GM19099 (cell line): ENCODE measurements at regions not wholly inside any gene's neighbourhood (a gene's known extent, or its start where the extent isn't known, plus 50 kb on each side); places are given as distances from the start of the nearest gene placed in this dataset.

ENCODE experiments used
- POLR2A ChIP-seq: IDR thresholded peaks from 3 replicates; pipeline ENCODE4 v1.6.1; 2011; ENCODE audit warnings: low read depth; ENCODE audit not compliant: insufficient read length; ENCODE audit errors: extremely low read depth

GRCh38 chr13:105541565-105541964 is 993.9 kb downstream of the EFNB2 start:
- no peak for TF ChIP-seq POLR2A

DNA sequence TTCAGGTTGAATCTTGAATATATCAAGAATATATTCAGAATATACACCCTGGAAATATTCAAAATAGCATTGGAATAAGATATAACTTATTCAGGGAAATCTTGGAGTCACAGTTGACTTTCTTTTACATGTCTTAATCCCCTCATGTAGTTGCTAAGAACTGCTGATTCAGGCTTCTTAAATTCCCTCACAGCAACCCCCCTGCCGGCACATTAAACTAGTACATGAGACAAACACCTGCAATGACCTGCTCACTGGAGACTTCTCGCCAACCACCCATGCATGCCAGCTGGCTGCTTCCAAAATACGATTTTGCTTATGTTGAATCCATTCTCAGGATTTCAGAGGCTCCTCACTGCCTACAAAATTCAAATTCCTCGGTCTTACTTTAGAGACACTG is 997.1 kb downstream of the EFNB2 start:
- TF ChIP-seq POLR2A, result no peak

DNA sequence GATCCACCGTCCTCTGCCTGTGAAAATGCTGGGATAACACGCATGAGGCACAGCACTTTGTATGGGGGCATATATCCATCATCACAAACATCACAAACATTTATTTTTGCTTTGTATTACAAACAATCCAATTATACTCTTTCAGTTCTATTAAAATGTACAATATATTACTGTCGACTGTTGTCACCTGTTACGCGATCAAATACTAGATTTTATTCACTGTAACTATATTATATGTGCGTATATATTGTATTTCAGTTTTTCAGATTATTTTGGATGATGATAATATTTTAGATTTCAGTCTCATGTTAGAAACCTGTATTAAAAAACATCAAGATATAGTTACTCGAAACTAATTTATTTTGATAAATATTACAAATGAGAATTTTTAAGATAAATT is 998.3 kb downstream of the EFNB2 start:
- no peak for TF ChIP-seq POLR2A

DNA sequence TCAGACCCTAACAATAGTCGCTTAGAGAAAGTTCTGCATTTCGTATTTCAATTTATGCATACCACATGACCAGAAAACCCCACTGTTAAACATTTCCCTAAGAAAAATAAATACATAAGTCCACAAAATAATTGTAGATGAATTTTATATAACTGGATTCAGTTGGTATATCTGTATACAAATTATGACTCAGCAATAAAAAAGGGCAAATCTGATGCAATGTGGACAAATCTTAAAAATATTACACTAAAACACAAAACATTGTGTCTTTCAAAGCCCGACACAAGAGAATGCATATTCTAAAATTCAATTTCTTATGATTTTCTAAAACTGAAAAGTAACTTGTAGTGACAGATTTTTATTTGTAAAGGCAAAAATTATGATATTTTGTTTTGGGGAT is 1005.0 kb downstream of the EFNB2 start:
- TF ChIP-seq POLR2A, result no peak

- TF ChIP-seq POLR2A, result no peak
Observed at GRCh38 chr13:105527127-105527526, 1008.3 kb downstream of the EFNB2 start.

- TF ChIP-seq POLR2A, result no peak
Observed at GRCh38 chr13:105519771-105520170, 1015.7 kb downstream of the EFNB2 start.

GRCh38 chr13:105518086-105518485 is 1017.4 kb downstream of the EFNB2 start:
- TF ChIP-seq POLR2A, result no peak

- no peak for TF ChIP-seq POLR2A
Observed at GRCh38 chr13:105514401-105514800, 1021.1 kb downstream of the EFNB2 start.

DNA sequence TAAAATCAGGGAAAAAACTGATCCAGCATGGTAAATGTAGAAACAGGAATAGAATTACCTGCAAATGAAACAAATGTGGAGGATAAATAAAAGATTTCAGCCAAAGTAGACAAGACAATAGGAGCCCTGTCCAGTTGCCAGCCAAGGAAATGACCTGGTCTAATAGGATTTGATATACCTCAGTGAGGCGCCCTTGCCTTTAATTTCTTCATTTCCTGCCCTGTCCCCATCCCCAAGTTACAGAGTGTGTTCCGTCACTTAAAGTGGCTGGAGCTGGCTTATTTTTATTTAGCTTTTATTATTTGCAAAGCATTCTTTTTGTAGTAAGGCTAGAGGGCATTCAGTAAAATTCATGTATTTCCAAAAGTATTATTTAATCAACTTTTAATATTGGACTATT is 1022.0 kb downstream of the EFNB2 start:
- no peak for TF ChIP-seq POLR2A

DNA sequence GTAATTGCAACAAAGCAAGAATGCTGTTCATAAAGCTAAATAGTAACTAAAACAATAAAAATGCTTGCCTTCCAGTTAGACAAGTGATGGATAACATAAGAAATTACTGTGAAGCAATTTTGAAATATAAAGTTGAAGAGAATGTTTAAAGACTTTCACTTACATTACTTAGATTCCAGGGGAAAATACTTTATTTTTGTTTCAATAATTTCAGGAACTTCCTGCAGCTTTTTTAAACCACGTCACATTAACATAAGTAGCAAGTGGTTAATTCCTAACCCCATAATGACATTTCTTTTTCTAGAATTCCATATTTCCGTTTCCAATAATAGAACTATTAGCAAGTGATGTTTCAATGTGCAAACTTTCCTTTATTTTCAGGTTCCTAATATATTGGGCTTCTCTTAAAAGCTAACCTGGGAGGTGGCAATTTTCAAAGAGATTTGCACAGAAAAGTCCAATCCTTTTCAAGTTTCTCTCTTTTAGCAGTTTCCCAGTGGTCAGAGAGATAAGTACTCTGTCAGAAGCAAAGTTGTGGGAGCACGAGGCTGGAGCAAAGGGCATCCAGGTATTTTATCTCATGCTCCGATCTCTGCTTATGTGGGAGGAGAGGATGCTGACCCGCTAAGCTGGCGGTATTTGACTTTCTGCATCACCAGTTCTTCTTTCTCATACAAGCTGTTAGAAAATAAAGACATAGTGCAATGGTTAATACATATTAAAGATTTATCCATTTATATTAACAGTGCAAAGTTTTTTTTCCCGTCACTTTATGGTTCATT is 1025.3 kb downstream of the EFNB2 start:
- no peak for TF ChIP-seq POLR2A

DNA sequence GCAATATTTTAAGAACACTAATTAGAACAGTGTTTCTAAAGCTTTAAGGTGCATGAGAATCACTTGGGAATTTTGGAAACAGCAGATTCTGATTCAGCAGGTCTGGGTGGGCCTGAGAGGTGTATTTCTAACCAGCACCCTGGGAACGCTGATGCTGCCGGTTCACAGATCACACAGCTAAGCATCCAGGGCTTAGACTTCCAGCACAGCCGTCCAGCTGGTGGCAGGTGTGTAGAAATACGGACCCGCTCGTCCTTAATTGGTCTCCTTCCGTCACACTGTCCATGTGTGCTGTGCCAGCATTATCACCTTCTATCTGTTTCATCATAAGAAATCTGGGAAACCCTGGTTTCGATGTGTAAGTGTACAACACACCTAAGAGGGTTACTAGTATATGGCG is 1029.0 kb downstream of the EFNB2 start:
- no peak for TF ChIP-seq POLR2A

DNA sequence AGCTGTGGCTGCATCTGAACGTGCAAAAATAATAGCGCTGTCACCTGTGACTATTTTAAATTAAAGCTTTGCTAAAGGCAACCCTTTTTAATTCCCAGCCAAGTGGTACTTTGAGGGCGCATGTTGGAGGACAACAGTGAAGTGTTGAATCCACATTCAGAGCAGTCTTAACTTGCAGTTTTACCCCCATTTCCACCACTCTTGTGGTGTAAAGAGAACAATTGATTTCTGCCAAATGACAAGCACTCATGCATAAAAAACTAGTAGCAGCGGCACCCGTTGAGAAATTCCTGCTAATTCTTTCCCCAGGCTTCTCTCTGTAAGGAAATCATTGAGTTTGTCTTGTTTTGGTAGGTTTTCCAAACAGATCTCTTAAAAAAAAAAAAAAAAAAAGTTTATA is 1033.3 kb downstream of the EFNB2 start:
- TF ChIP-seq POLR2A, result no peak

DNA sequence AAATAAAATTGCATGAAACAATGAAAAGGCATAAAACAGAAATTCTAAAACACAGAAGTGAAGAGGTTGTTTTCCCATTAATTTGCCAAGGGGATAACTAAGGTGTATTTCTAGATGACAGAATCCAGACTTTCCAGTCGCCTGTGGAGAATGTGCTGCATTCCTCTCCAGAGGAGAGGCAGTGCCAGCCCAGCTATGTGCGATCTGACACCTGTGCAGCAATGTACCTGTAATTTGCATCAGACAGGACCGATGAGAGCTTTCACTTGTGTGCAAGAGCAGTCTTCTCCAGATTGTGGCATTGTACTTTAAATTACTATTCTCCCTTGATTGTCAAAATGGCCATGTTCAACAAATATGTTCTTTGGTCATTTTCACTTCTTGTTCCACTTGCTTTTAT is 1037.9 kb downstream of the EFNB2 start:
- TF ChIP-seq POLR2A, result no peak

DNA sequence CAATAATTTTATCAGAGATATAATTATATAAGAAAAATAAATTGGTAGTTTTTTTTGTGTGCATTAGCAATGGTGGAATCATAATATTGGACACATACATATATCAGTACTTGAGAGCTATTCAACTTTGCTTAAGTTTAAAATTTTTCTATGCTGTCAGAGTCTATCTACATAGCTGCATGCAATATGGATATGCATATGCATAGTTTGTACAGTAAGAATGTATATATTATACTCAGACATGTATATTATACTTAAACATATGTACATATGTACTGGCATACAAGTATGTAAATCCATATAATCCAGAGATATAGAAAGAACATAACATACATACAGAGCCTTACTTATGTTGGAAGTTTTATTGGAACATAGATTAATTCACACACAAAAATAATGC is 1043.2 kb downstream of the EFNB2 start:
- no peak for TF ChIP-seq POLR2A

DNA sequence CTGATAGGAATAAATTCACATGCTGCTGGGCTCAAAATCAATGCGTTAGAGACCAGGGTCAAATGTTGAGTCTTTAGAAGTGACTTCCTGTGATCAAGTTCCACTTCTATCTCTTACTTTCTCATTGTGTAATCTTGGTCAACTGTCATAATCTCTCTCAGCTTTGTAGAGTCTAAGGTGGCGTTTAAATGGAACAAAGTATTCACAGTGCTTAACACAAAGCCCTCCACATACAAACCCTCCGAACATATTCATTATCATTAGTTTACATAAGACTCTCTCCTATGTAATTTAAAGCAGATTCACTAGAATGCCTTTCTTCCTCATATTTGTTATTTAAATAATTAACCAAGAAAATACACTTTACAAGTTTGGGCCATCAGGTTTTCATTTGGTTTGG is 1044.1 kb downstream of the EFNB2 start:
- no peak for TF ChIP-seq POLR2A

GRCh38 chr13:105485081-105485480 is 1050.4 kb downstream of the EFNB2 start:
- no peak for TF ChIP-seq POLR2A
